H1 (cell line): ENCODE measurements at regions not wholly inside any gene's neighbourhood (a gene's known extent, or its start where the extent isn't known, plus 50 kb on each side); places are given as distances from the start of the nearest gene placed in this dataset.
A peak's percentile ranks its signal among the peaks of the same experiment; 100 is the strongest.

ENCODE experiments used
- CTCF ChIA-PET: fragments of 300-600 bp; sonication (Branson Sonifier 250); formaldehyde crosslinking; loops from one replicate; lab custom pipeline; 2021; ENCODE audit not compliant: partially characterized antibody; lab: Charles Lee
- POLR2A ChIA-PET: fragments of 300-600 bp; sonication (Branson Sonifier 250); formaldehyde crosslinking; loops from one replicate; lab custom pipeline; 2021; ENCODE audit warnings: inconsistent platforms; ENCODE audit not compliant: partially characterized antibody; lab: Charles Lee
- DNase-seq, 2 experiments: peaks; one replicate each; pipeline versions ENCODE4 v3.0.0 to v3.0.0-alpha.2; 2010 to 2022; ENCODE audit warnings: low spot score in 2 of 2, low read depth in 1 of 2, mixed read lengths in 1 of 2
- FAIRE-seq: peaks from 2 replicates; lab custom pipeline; 2011; peaks lifted over from hg19 to GRCh38; lab: Jason Lieb, UNC
- H2AFZ ChIP-seq: 2 replicates; pipeline ENCODE4 v1.8.1; 2012; ENCODE audit warnings: low read length, inconsistent platforms
- H2AK5ac ChIP-seq: 2 replicates; pipeline ENCODE4 v1.6.1; 2013; ENCODE audit warnings: low read depth, low read length
- H2BK120ac ChIP-seq: replicated peaks from 2 replicates; pipeline ENCODE3; 2013; ENCODE audit warnings: low read depth, low read length, inconsistent platforms
- H2BK12ac ChIP-seq: 2 replicates; pipeline ENCODE4 v1.6.1; 2013; ENCODE audit warnings: low read depth, low read length
- H2BK15ac ChIP-seq: 2 replicates; pipeline ENCODE4 v1.6.1; 2013; ENCODE audit warnings: low read length
- H2BK20ac ChIP-seq: 2 replicates; pipeline ENCODE4 v1.6.1; 2013; ENCODE audit warnings: low read length
- H2BK5ac ChIP-seq: 2 replicates; pipeline ENCODE4 v1.6.1; 2013; ENCODE audit warnings: low read depth, low read length
- H3K14ac ChIP-seq: 2 replicates; pipeline ENCODE4 v1.6.1; 2013; ENCODE audit warnings: inconsistent platforms; ENCODE audit not compliant: insufficient read length
- H3K18ac ChIP-seq: 2 replicates; pipeline ENCODE4 v1.6.1; 2013; ENCODE audit warnings: low read length; ENCODE audit errors: extremely low read depth
- H3K23ac ChIP-seq: 2 replicates; pipeline ENCODE4 v1.6.1; 2013; ENCODE audit warnings: inconsistent platforms; ENCODE audit not compliant: insufficient read length
- H3K23me2 ChIP-seq: 2 replicates; pipeline ENCODE4 v1.6.1; 2013; ENCODE audit warnings: low read depth, low read length
- H3K27ac ChIP-seq: 2 replicates; pipeline ENCODE4 v1.6.1; 2011; ENCODE audit warnings: low read depth, low read length, inconsistent platforms
- H3K27me3 ChIP-seq, 4 experiments: replicated peaks in 1 of 4; 1 replicate in 1 of 4; 2 replicates in 3 of 4; pipeline versions ENCODE4 v1.6.1 to v1.8.1; 2011 to 2013; ENCODE audit warnings: low read length in 3 of 4, mild to moderate bottlenecking in 3 of 4, inconsistent platforms in 2 of 4, mixed read lengths in 2 of 4, moderate library complexity in 1 of 4; ENCODE audit not compliant: control insufficient read depth in 3 of 4, insufficient read depth in 3 of 4; ENCODE audit errors: extremely low read depth in 1 of 4
- H3K36me3 ChIP-seq, 4 experiments: 2 replicates each; pipeline versions ENCODE4 v1.6.1 to v1.8.1; 2011 to 2013; ENCODE audit warnings: mild to moderate bottlenecking in 4 of 4, low read length in 3 of 4, moderate library complexity in 2 of 4, control low read depth in 1 of 4, inconsistent platforms in 1 of 4; ENCODE audit not compliant: insufficient read depth in 4 of 4, control insufficient read depth in 2 of 4
- H3K4ac ChIP-seq: replicated peaks from 2 replicates; pipeline ENCODE3; 2013; ENCODE audit warnings: low read length, low read depth, mixed read lengths, inconsistent platforms; ENCODE audit not compliant: insufficient read length
- H3K4me1 ChIP-seq, 4 experiments: replicated peaks in 1 of 4; 1 replicate in 1 of 4; 2 replicates in 3 of 4; pipeline versions ENCODE4 v1.6.1 to v1.8.1; 2011 to 2013; ENCODE audit warnings: low read length in 3 of 4, inconsistent platforms in 2 of 4, mixed read lengths in 1 of 4; ENCODE audit not compliant: insufficient read depth in 4 of 4, control insufficient read depth in 3 of 4
- H3K4me2 ChIP-seq, 2 experiments: 2 replicates each; pipeline versions ENCODE4 v1.6.1 to v1.8.1; 2011 to 2013; ENCODE audit warnings: low read depth in 2 of 2, low read length in 2 of 2, control low read depth in 1 of 2, inconsistent platforms in 1 of 2, mild to moderate bottlenecking in 1 of 2; ENCODE audit not compliant: insufficient read depth in 1 of 2
- H3K4me3 ChIP-seq, 4 experiments: fragments of 200-600, 300-600 bp in 1 of 4; sonication (generic), shearing (Covaris generic), sonication (Bioruptor Twin) in 1 of 4; 2 replicates each; pipeline versions ENCODE4 v1.5.1 to v1.8.1; 2011 to 2016; ENCODE audit warnings: low read length in 4 of 4, low read depth in 3 of 4, control low read depth in 2 of 4, inconsistent platforms in 2 of 4, mild to moderate bottlenecking in 2 of 4, mixed read lengths in 1 of 4, moderate library complexity in 1 of 4; ENCODE audit not compliant: insufficient read depth in 2 of 4; ENCODE audit errors: extremely low read depth in 1 of 4
- H3K56ac ChIP-seq: replicated peaks from 2 replicates; pipeline ENCODE3; 2013; ENCODE audit warnings: low read depth, mild to moderate bottlenecking, mixed read lengths, low read length, inconsistent platforms; ENCODE audit not compliant: insufficient read length
- H3K79me1 ChIP-seq: 2 replicates; pipeline ENCODE4 v1.6.1; 2013; ENCODE audit warnings: low read depth, low read length, control low read depth
- H3K79me2 ChIP-seq, 2 experiments: 2 replicates each; pipeline versions ENCODE4 v1.6.1 to v1.8.1; 2012 to 2013; ENCODE audit warnings: low read length in 2 of 2, mild to moderate bottlenecking in 2 of 2, inconsistent platforms in 1 of 2; ENCODE audit not compliant: insufficient read depth in 2 of 2, control insufficient read depth in 1 of 2
- H3K9ac ChIP-seq, 4 experiments: replicated peaks in 1 of 4; 1 replicate in 1 of 4; 2 replicates in 3 of 4; pipeline versions ENCODE4 v1.6.1 to v1.8.1; 2011 to 2013; ENCODE audit warnings: low read depth in 3 of 4, low read length in 3 of 4, control low read depth in 2 of 4, mild to moderate bottlenecking in 2 of 4, moderate library complexity in 2 of 4, inconsistent platforms in 1 of 4; ENCODE audit errors: extremely low read depth in 1 of 4
- H3K9me3 ChIP-seq, 2 experiments: 2 replicates each; pipeline versions ENCODE4 v1.6.1 to v1.8.1; 2012 to 2013; ENCODE audit warnings: mild to moderate bottlenecking in 2 of 2, moderate library complexity in 2 of 2, control low read depth in 1 of 2, inconsistent platforms in 1 of 2, low read depth in 1 of 2, low read length in 1 of 2, mixed read lengths in 1 of 2; ENCODE audit not compliant: insufficient read depth in 2 of 2
- H4K20me1 ChIP-seq, 2 experiments: replicated peaks in 1 of 2; 2 replicates each; pipeline versions ENCODE3 to v1.8.1; 2011 to 2013; ENCODE audit warnings: inconsistent platforms in 2 of 2, low read length in 2 of 2, mild to moderate bottlenecking in 1 of 2; ENCODE audit not compliant: insufficient read depth in 2 of 2, control insufficient read depth in 1 of 2
- H4K5ac ChIP-seq: 2 replicates; pipeline ENCODE4 v1.6.1; 2013; ENCODE audit warnings: low read length, low read depth, mixed read lengths, inconsistent platforms; ENCODE audit not compliant: insufficient read length
- H4K8ac ChIP-seq: 2 replicates; pipeline ENCODE4 v1.8.0; 2013; ENCODE audit warnings: mild to moderate bottlenecking, moderate library complexity, low read length, inconsistent platforms; ENCODE audit not compliant: insufficient read depth; ENCODE audit errors: extremely low read depth
- H4K91ac ChIP-seq: replicated peaks from 2 replicates; pipeline ENCODE3; 2013; ENCODE audit warnings: low read length, mixed read lengths, inconsistent platforms; ENCODE audit not compliant: insufficient read length
- EGR1 ChIP-seq: IDR thresholded peaks from 2 replicates; pipeline ENCODE4 v1.6.1; 2011; ENCODE audit warnings: low read depth, low read length, borderline replicate concordance
- FOSL1 ChIP-seq: IDR thresholded peaks from 2 replicates; pipeline ENCODE4 v1.6.1; 2011; ENCODE audit warnings: mild to moderate bottlenecking, low read depth, low read length, moderate library complexity; ENCODE audit not compliant: insufficient read depth
- HDAC6 ChIP-seq: IDR thresholded peaks from one replicate; pipeline ENCODE4 v1.7.1; 2012; ENCODE audit warnings: low read depth, mild to moderate bottlenecking, inconsistent platforms, low read length, moderate library complexity
- KDM1A ChIP-seq: fragments of 200-600, 300-600 bp; sonication (generic); IDR thresholded peaks from 2 replicates; pipeline ENCODE4 v1.7.1; 2016; ENCODE audit warnings: mild to moderate bottlenecking, low read length, borderline replicate concordance
- POLR2A ChIP-seq, 2 experiments: IDR thresholded peaks; 1 replicate in 1 of 2; 2 replicates in 1 of 2; pipeline ENCODE4 v1.6.1; 2011; ENCODE audit warnings: low read depth in 2 of 2, low read length in 2 of 2, mild to moderate bottlenecking in 2 of 2; ENCODE audit errors: control extremely low read depth in 1 of 2
- POU5F1 ChIP-seq: IDR thresholded peaks from 2 replicates; pipeline ENCODE4 v1.6.1; 2011; ENCODE audit warnings: low read depth, mild to moderate bottlenecking, low read length, moderate library complexity
- RAD21 ChIP-seq, 2 experiments: IDR thresholded peaks in 1 of 2; conservative IDR thresholded peaks in 1 of 2; 2 replicates each; pipeline ENCODE4 v1.6.1; 2011; ENCODE audit warnings: low read depth in 2 of 2, low read length in 2 of 2, improper control_type of control experiment in 1 of 2, inconsistent platforms in 1 of 2, mild to moderate bottlenecking in 1 of 2, moderate library complexity in 1 of 2
- RFX5 ChIP-seq: IDR thresholded peaks from 2 replicates; pipeline ENCODE4 v1.6.1; 2011; ENCODE audit warnings: low read depth, low read length, improper control_type of control experiment, borderline replicate concordance
- RXRA ChIP-seq: IDR thresholded peaks from 2 replicates; pipeline ENCODE4 v1.6.1; 2011; ENCODE audit warnings: low read depth, mild to moderate bottlenecking, low read length, moderate library complexity; ENCODE audit not compliant: insufficient read depth
- SIN3A ChIP-seq, 2 experiments: IDR thresholded peaks in 1 of 2; conservative IDR thresholded peaks in 1 of 2; 2 replicates each; pipeline ENCODE4 v1.6.1; 2011 to 2012; ENCODE audit warnings: low read length in 2 of 2, improper control_type of control experiment in 1 of 2, low read depth in 1 of 2, mild to moderate bottlenecking in 1 of 2
- SIX5 ChIP-seq: IDR thresholded peaks from 2 replicates; pipeline ENCODE4 v1.6.1; 2011; ENCODE audit warnings: mild to moderate bottlenecking, low read depth, low read length
- SP2 ChIP-seq: IDR thresholded peaks from 2 replicates; pipeline ENCODE4 v1.6.1; 2012; ENCODE audit warnings: mild to moderate bottlenecking, low read length, inconsistent platforms
- WGBS, 2 experiments: shearing (Covaris generic) in 1 of 2; methylation state at CpG; one replicate each; pipeline versions ENCODE4 v1.1.6 to v1.1.7; 2013 to 2015; ENCODE audit warnings: low lambda C conversion rate in 2 of 2, mixed read lengths in 2 of 2, inconsistent platforms in 1 of 2, low coverage in 1 of 2, missing lambda C conversion rate in 1 of 2; ENCODE audit not compliant: insufficient replicate concordance in 2 of 2, insufficient coverage in 1 of 2, insufficient read length in 1 of 2; ENCODE audit errors: extremely low coverage in 1 of 2, missing lambda C conversion rate in 1 of 2; 5-methylcytosine and 5-hydroxymethylcytosine counted together
- TF ChIP-seq, protein P1 (sequence below): IDR thresholded peaks from 2 replicates; pipeline ENCODE4 v1.6.1; 2012; ENCODE audit warnings: low read length, inconsistent platforms

DNA sequence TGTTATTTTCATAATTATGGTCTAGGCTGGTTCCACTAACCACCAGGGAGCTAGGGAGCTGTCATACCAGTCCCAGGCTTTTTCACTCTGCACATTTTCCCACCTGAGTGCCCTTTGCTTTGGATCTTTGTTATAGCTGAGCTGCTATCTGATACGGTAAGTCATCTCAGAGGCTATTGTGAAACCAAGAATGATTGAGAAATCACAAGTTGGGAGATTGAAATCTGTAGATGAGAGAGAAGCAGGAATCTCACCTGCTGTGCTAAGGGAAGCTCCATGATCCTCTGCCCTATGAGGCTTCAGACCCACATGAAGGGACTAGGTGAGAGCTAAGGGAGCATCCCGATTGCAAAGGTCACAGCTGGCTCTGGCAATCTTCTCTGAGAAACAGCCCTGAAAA is 307.8 kb downstream of the REEP3 start:
- FAIRE-seq (no peak), DNase-seq (no peak)
- Histone ChIP-seq H2BK12ac (no peak overlapping the region), H3K56ac (no peak overlapping the region), H3K14ac (no peak overlapping the region), H4K8ac (no peak overlapping the region), H2BK120ac (no peak overlapping the region), H4K20me1 (no peaks in the 10 kb centered on the region), H3K23ac (no peak overlapping the region), H3K4me1 (peaks cover 0 to 7% (median 2%) of the 10 kb centered on the region in 4 experiments; a peak in 5 of 7 replicates), H3K4me3 (no peak overlapping the region), H3K4ac (no peak overlapping the region), H2BK5ac (no peak overlapping the region), H3K36me3 (no peaks in the 10 kb centered on the region), H2AK5ac (no peak overlapping the region), H3K23me2 (no peaks in the 10 kb centered on the region), H3K4me2 (no peak overlapping the region), H3K79me2 (no peaks in the 10 kb centered on the region), H4K5ac (no peak overlapping the region), H3K9me3 (no peaks in the 10 kb centered on the region), H3K79me1 (no peaks in the 10 kb centered on the region), H3K18ac (no peak overlapping the region), H3K27ac (no peak overlapping the region), H3K9ac (no peak overlapping the region), H3K27me3 (no peaks in the 10 kb centered on the region), H4K91ac (no peak overlapping the region), H2BK20ac (no peak overlapping the region), H2AFZ (peak overlapping the region; percentile 59; the same call in 1 of the 2 replicates), H2BK15ac (no peak overlapping the region)
- CTCF ChIA-PET, result interaction anchor here (0.6 to 2.5 kb wide), 4 partner anchors 10 to 37 kb away, joined by 3 to 18 read pairs (median 4); no protein-coding TSS in a partner anchor
- WGBS, 2 experiments, result 84% methylated on average over 2 of the region's 2 CpGs; no CpG with 5 or more reads in 1 of the 2 experiments
- POLR2A ChIA-PET, result interaction anchor here (0.7 to 0.9 kb wide), 2 partner anchors 8 to 199 kb away, joined by 3 read pairs; no protein-coding TSS in a partner anchor
- TF ChIP-seq RFX5 (no peak), RAD21 (IDR thresholded peaks at IDR 0.05 in 1 of 2, conservative IDR thresholded peaks at IDR 0.05 in 1 of 2; ENCODE audit: low read depth in 2 of 2, low read length in 2 of 2) (no peak), HDAC6 (no peak), RXRA (no peak), SP2 (no peak), POU5F1 (no peak), KDM1A (no peak), SIN3A (conservative IDR thresholded peaks at IDR 0.05 in 1 of 2, IDR thresholded peaks at IDR 0.05 in 1 of 2; ENCODE audit: low read depth in 1 of 2, low read length in 2 of 2) (no peak), POLR2A (IDR thresholded peaks at IDR 0.05; ENCODE audit: control extremely low read depth in 1 of 2, low read depth in 2 of 2, low read length in 2 of 2) (no peak), SIX5 (no peak), EGR1 (no peak), FOSL1 (no peak)
- TF ChIP-seq, protein P1, sequence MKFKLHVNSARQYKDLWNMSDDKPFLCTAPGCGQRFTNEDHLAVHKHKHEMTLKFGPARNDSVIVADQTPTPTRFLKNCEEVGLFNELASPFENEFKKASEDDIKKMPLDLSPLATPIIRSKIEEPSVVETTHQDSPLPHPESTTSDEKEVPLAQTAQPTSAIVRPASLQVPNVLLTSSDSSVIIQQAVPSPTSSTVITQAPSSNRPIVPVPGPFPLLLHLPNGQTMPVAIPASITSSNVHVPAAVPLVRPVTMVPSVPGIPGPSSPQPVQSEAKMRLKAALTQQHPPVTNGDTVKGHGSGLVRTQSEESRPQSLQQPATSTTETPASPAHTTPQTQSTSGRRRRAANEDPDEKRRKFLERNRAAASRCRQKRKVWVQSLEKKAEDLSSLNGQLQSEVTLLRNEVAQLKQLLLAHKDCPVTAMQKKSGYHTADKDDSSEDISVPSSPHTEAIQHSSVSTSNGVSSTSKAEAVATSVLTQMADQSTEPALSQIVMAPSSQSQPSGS, result no peak
